Mesenchymal stem cell (in vitro differentiated cells and primary cell): ENCODE measurements at regions not wholly inside any gene's neighbourhood (a gene's known extent, or its start where the extent isn't known, plus 50 kb on each side); places are given as distances from the start of the nearest gene placed in this dataset.

Source experiments
- DNase-seq: peaks from one replicate; pipeline ENCODE4 v3.0.0-alpha.2; 2013
- H2AFZ ChIP-seq: one replicate; pipeline ENCODE4 v1.6.1; 2013; ENCODE audit warnings: low read depth, mild to moderate bottlenecking, control low read depth, inconsistent platforms, low read length, moderate library complexity
- H2AK5ac ChIP-seq: 2 replicates; pipeline ENCODE4 v1.6.1; 2013; ENCODE audit warnings: low read length, moderate library complexity, mild to moderate bottlenecking, inconsistent platforms; ENCODE audit not compliant: severe bottlenecking
- H2BK120ac ChIP-seq: one replicate; pipeline ENCODE4 v1.6.1; 2013; ENCODE audit warnings: low read depth, mild to moderate bottlenecking, inconsistent platforms, low read length, moderate library complexity
- H2BK12ac ChIP-seq, 2 experiments: one replicate each; pipeline ENCODE4 v1.6.1; 2013; ENCODE audit warnings: inconsistent platforms in 2 of 2, low read length in 2 of 2, mild to moderate bottlenecking in 2 of 2, moderate library complexity in 2 of 2, control low read depth in 1 of 2
- H2BK15ac ChIP-seq: one replicate; pipeline ENCODE4 v1.6.1; 2013; ENCODE audit warnings: mild to moderate bottlenecking, low read depth, inconsistent platforms; ENCODE audit not compliant: poor library complexity, severe bottlenecking
- H2BK5ac ChIP-seq: 2 replicates; pipeline ENCODE4 v1.6.1; 2013; ENCODE audit warnings: low read depth, mild to moderate bottlenecking, low read length, control low read depth, inconsistent platforms; ENCODE audit not compliant: poor library complexity, severe bottlenecking
- H3K14ac ChIP-seq, 2 experiments: one replicate each; pipeline ENCODE4 v1.6.1; 2013; ENCODE audit warnings: inconsistent platforms in 2 of 2, low read length in 2 of 2, control low read depth in 1 of 2, mild to moderate bottlenecking in 1 of 2, moderate library complexity in 1 of 2
- H3K18ac ChIP-seq, 2 experiments: one replicate each; pipeline ENCODE4 v1.6.1; 2013; ENCODE audit warnings: inconsistent platforms in 2 of 2, low read length in 2 of 2, control low read depth in 1 of 2, low read depth in 1 of 2, mild to moderate bottlenecking in 1 of 2
- H3K23ac ChIP-seq, 2 experiments: one replicate each; pipeline ENCODE4 v1.6.1; 2013; ENCODE audit warnings: inconsistent platforms in 2 of 2, low read length in 2 of 2, mild to moderate bottlenecking in 2 of 2, moderate library complexity in 2 of 2, control low read depth in 1 of 2
- H3K27ac ChIP-seq: 2 replicates; pipeline ENCODE4 v1.5.1; 2013; ENCODE audit warnings: mild to moderate bottlenecking, moderate library complexity, low read length, control low read depth, inconsistent platforms; ENCODE audit not compliant: poor library complexity, severe bottlenecking
- H3K27me3 ChIP-seq, 2 experiments: 2 replicates each; pipeline versions ENCODE4 v1.6.1 to v1.7.0; 2013; ENCODE audit warnings: low read length in 2 of 2, mild to moderate bottlenecking in 2 of 2, moderate library complexity in 2 of 2, control low read depth in 1 of 2, inconsistent platforms in 1 of 2; ENCODE audit not compliant: control insufficient read depth in 1 of 2, insufficient read depth in 1 of 2
- H3K36me3 ChIP-seq, 2 experiments: 2 replicates each; pipeline versions ENCODE4 v1.6.1 to v1.7.0; 2013; ENCODE audit warnings: low read length in 2 of 2, control low read depth in 1 of 2, inconsistent platforms in 1 of 2, low read depth in 1 of 2, mild to moderate bottlenecking in 1 of 2; ENCODE audit not compliant: insufficient read depth in 2 of 2, control insufficient read depth in 1 of 2
- H3K4ac ChIP-seq, 2 experiments: one replicate each; pipeline ENCODE4 v1.6.1; 2013; ENCODE audit warnings: inconsistent platforms in 2 of 2, low read length in 2 of 2, mild to moderate bottlenecking in 2 of 2, moderate library complexity in 2 of 2, control low read depth in 1 of 2, low read depth in 1 of 2
- H3K4me1 ChIP-seq: 2 replicates; pipeline ENCODE4 v1.6.1; 2013; ENCODE audit warnings: low read depth, low read length, control low read depth; ENCODE audit not compliant: control insufficient read depth, insufficient read depth
- H3K4me2 ChIP-seq: 2 replicates; pipeline ENCODE4 v1.6.1; 2013; ENCODE audit warnings: low read length, mild to moderate bottlenecking, inconsistent platforms; ENCODE audit not compliant: poor library complexity, severe bottlenecking
- H3K4me3 ChIP-seq, 2 experiments: 2 replicates each; pipeline versions ENCODE4 v1.5.1 to v1.7.0; 2013; ENCODE audit warnings: low read length in 2 of 2, mild to moderate bottlenecking in 2 of 2, control low read depth in 1 of 2, low read depth in 1 of 2; ENCODE audit not compliant: insufficient read depth in 1 of 2
- H3K79me1 ChIP-seq: replicated peaks from 2 replicates; pipeline ENCODE4 v1.6.1; 2013; ENCODE audit warnings: mild to moderate bottlenecking, control low read depth, low read length, inconsistent platforms; ENCODE audit not compliant: poor library complexity, severe bottlenecking
- H3K9ac ChIP-seq: 2 replicates; pipeline ENCODE4 v1.7.0; 2013; ENCODE audit warnings: mild to moderate bottlenecking, low read length, moderate library complexity
- H3K9me3 ChIP-seq: 2 replicates; pipeline ENCODE4 v1.7.0; 2013; ENCODE audit warnings: mild to moderate bottlenecking, low read length; ENCODE audit not compliant: control insufficient read depth
- H4K8ac ChIP-seq: one replicate; pipeline ENCODE4 v1.6.1; 2013; ENCODE audit warnings: inconsistent platforms, mild to moderate bottlenecking, low read length, moderate library complexity
- H4K91ac ChIP-seq: one replicate; pipeline ENCODE4 v1.6.1; 2013; ENCODE audit warnings: mild to moderate bottlenecking, low read length, inconsistent platforms
- WGBS: methylation state at CpG from one replicate; pipeline ENCODE4 v1.1.7; 2013; ENCODE audit warnings: mixed read lengths; 5-methylcytosine and 5-hydroxymethylcytosine counted together

GRCh38 chr22:48182846-48183805 is 1420.7 kb downstream of the TBC1D22A start:
- Histone ChIP-seq H3K23ac (no peak overlapping the region), H3K9me3 (no peaks in the 10 kb centered on the region), H3K18ac (no peak overlapping the region), H3K4me2 (no peak overlapping the region), H2BK12ac (no peak overlapping the region), H3K4me3 (no peak overlapping the region), H3K14ac (no peak overlapping the region), H3K27ac (no peak overlapping the region), H2BK5ac (no peak overlapping the region), H3K36me3 (no peaks in the 10 kb centered on the region), H2AK5ac (no peak overlapping the region), H3K4me1 (no peaks in the 10 kb centered on the region), H2BK120ac (no peak overlapping the region), H2AFZ (no peak overlapping the region), H3K79me1 (no peaks in the 10 kb centered on the region), H3K4ac (no peak overlapping the region), H3K27me3 (no peaks in the 10 kb centered on the region), H3K9ac (no peak overlapping the region), H2BK15ac (no peak overlapping the region), H4K91ac (no peak overlapping the region), H4K8ac (no peak overlapping the region)
- WGBS, result 77% methylated on average over 25 of the region's 25 CpGs
- DNase-seq, result no peak

GRCh38 chr22:48182031-48182430 is 1419.6 kb downstream of the TBC1D22A start:
- Histone ChIP-seq H3K9me3 (no peaks in the 10 kb centered on the region), H3K4ac (no peak overlapping the region), H2AK5ac (no peak overlapping the region), H3K79me1 (no peaks in the 10 kb centered on the region), H3K36me3 (no peaks in the 10 kb centered on the region), H3K9ac (no peak overlapping the region), H2BK5ac (no peak overlapping the region), H3K27ac (no peak overlapping the region), H3K4me1 (no peaks in the 10 kb centered on the region), H2BK15ac (no peak overlapping the region), H2AFZ (no peak overlapping the region), H2BK120ac (no peak overlapping the region), H3K4me3 (no peak overlapping the region), H3K23ac (no peak overlapping the region), H4K8ac (no peak overlapping the region), H3K27me3 (no peaks in the 10 kb centered on the region), H2BK12ac (no peak overlapping the region), H3K18ac (no peak overlapping the region), H3K4me2 (no peak overlapping the region), H4K91ac (no peak overlapping the region), H3K14ac (no peak overlapping the region)
- no peak for DNase-seq
- 82% methylated on average over 4 of the region's 5 CpGs for WGBS

- H3K23ac ChIP-seq, result no peak overlapping the region
- H3K14ac ChIP-seq, result no peak overlapping the region
- H2BK120ac ChIP-seq, result no peak overlapping the region
- no peak overlapping the region for H2BK12ac ChIP-seq
- WGBS, result 81% methylated on average over 10 of the region's 18 CpGs
- no peak overlapping the region for H3K4ac ChIP-seq
- H2AFZ ChIP-seq, result no peak overlapping the region
- H2AK5ac ChIP-seq, result no peak overlapping the region
- DNase-seq, result no peak
- no peaks in the 10 kb centered on the region for H3K27me3 ChIP-seq
- no peak overlapping the region for H4K8ac ChIP-seq
- H3K79me1 ChIP-seq, result no peaks in the 10 kb centered on the region
- H3K4me1 ChIP-seq, result no peaks in the 10 kb centered on the region
- no peak overlapping the region for H3K4me3 ChIP-seq
- no peak overlapping the region for H4K91ac ChIP-seq
- H3K18ac ChIP-seq, result no peak overlapping the region
- H3K9me3 ChIP-seq, result no peaks in the 10 kb centered on the region
- H3K27ac ChIP-seq, result no peak overlapping the region
- H2BK15ac ChIP-seq, result no peak overlapping the region
- H3K9ac ChIP-seq, result no peak overlapping the region
- H2BK5ac ChIP-seq, result no peak overlapping the region
- H3K36me3 ChIP-seq, result no peaks in the 10 kb centered on the region
- H3K4me2 ChIP-seq, result no peak overlapping the region
These were observed 1419.0 kb downstream of the TBC1D22A start for GRCh38 chr22:48181263-48181955.

- H3K4me3 ChIP-seq, result no peak overlapping the region
- H3K14ac ChIP-seq, result no peak overlapping the region
These were observed 1418.2 kb downstream of the TBC1D22A start for GRCh38 chr22:48180631-48181030.

More at GRCh38 chr22:48180631-48181030, 1418.2 kb downstream of the TBC1D22A start:
- H3K27ac ChIP-seq, result no peak overlapping the region
- H3K4ac ChIP-seq, result no peak overlapping the region
- H3K9ac ChIP-seq, result no peak overlapping the region
- no peaks in the 10 kb centered on the region for H3K27me3 ChIP-seq
- no peaks in the 10 kb centered on the region for H3K79me1 ChIP-seq
- H3K4me2 ChIP-seq, result no peak overlapping the region
- no peak overlapping the region for H2BK5ac ChIP-seq
- H4K91ac ChIP-seq, result no peak overlapping the region
- no peak overlapping the region for H2BK12ac ChIP-seq
- H4K8ac ChIP-seq, result no peak overlapping the region
- H3K4me1 ChIP-seq, result no peaks in the 10 kb centered on the region
- H2AFZ ChIP-seq, result no peak overlapping the region
- H3K9me3 ChIP-seq, result no peaks in the 10 kb centered on the region
- H2BK15ac ChIP-seq, result no peak overlapping the region
- no peak overlapping the region for H3K18ac ChIP-seq
- no peaks in the 10 kb centered on the region for H3K36me3 ChIP-seq
- no peak overlapping the region for H2AK5ac ChIP-seq
- no peak for DNase-seq
- no peak overlapping the region for H3K23ac ChIP-seq
- H2BK120ac ChIP-seq, result no peak overlapping the region
- 77% methylated on average over 4 of the region's 4 CpGs for WGBS
